HUES48 (cell line): ENCODE measurements at regions not wholly inside any gene's neighbourhood (a gene's known extent, or its start where the extent isn't known, plus 50 kb on each side); places are given as distances from the start of the nearest gene placed in this dataset.
"Not testable (repeated sequence)": the region's sequence is repeated elsewhere in the genome, so short reads cannot be mapped to it uniquely, and the experiment has no call there.

ENCODE experiments used
- H3K27ac ChIP-seq: one replicate; pipeline ENCODE4 v1.7.0; 2013; ENCODE audit warnings: low read depth, low read length, inconsistent platforms
- H3K27me3 ChIP-seq: 2 replicates; pipeline ENCODE4 v1.6.1; 2013; ENCODE audit warnings: mild to moderate bottlenecking, low read length; ENCODE audit not compliant: control insufficient read depth, insufficient read depth
- H3K36me3 ChIP-seq: 2 replicates; pipeline ENCODE4 v1.6.1; 2013; ENCODE audit warnings: low read length; ENCODE audit not compliant: control insufficient read depth, insufficient read depth
- H3K4me1 ChIP-seq: 2 replicates; pipeline ENCODE4 v1.6.1; 2013; ENCODE audit warnings: mild to moderate bottlenecking, low read length; ENCODE audit not compliant: control insufficient read depth, insufficient read depth
- H3K4me3 ChIP-seq: 2 replicates; pipeline ENCODE4 v1.5.1; 2013; ENCODE audit warnings: mild to moderate bottlenecking, low read depth, low read length
- H3K9ac ChIP-seq: 2 replicates; pipeline ENCODE4 v1.6.1; 2013; ENCODE audit warnings: mild to moderate bottlenecking, low read depth, low read length, moderate library complexity
- H3K9me3 ChIP-seq: 2 replicates; pipeline ENCODE4 v1.6.1; 2013; ENCODE audit warnings: low read length; ENCODE audit not compliant: control insufficient read depth, insufficient read depth

DNA sequence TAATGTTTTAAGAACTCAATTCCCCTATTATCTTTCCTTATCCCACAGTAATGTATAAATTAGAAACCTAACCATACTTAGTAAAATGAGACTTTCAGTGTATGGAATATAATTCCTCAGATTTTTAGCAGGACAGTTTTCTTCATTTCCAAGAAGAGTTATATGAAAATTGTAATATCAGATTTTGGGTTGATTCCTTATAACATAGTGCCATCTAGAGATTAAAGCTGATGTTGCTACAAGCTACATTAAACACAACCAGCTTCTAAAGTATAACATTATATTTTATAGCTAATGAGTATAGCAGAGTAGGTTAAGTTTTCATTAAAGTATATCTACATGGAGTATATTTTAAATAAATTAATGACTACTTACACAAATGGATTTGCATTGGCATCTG, 99.7 kb upstream of the MIR17HG start:
- H3K36me3 ChIP-seq = no peaks in the 10 kb centered on the region
- H3K9me3 ChIP-seq = no peaks in the 10 kb centered on the region
- H3K4me3 ChIP-seq = no peak overlapping the region
- H3K27ac ChIP-seq = no peak overlapping the region
- no peak overlapping the region for H3K9ac ChIP-seq
- H3K27me3 ChIP-seq = no peaks in the 10 kb centered on the region
- H3K4me1 ChIP-seq = peaks cover 8% of the 10 kb centered on the region; the same call in 1 of the 2 replicates

GRCh38 chr13:91248249-91248648, 99.2 kb upstream of the MIR17HG start:
- H3K9ac ChIP-seq = no peak overlapping the region
- H3K4me1 ChIP-seq = peaks cover 8% of the 10 kb centered on the region; the same call in 1 of the 2 replicates
- no peaks in the 10 kb centered on the region for H3K9me3 ChIP-seq
- no peaks in the 10 kb centered on the region for H3K27me3 ChIP-seq
- no peak overlapping the region for H3K27ac ChIP-seq
- no peaks in the 10 kb centered on the region for H3K36me3 ChIP-seq
- H3K4me3 ChIP-seq = no peak overlapping the region

DNA sequence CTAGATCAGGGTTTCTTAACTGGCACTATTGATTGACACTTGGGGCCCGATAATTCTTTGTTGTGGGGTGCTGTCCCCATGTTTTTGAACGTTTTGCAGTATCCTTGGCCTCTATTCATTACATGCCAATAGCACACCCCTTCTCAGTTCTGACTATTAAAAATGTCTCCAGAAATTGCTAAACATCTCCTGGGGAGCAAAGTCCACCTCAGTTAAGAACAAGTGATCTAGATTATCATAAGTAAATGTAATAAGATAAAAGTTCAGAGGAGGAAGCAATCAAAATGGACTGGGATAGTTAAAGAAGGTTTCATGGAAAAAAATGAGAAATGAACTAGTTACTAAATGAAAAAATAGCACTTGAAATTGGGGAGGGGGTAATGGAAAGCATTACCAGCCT, 98.1 kb upstream of the MIR17HG start:
- Histone ChIP-seq H3K4me3 (no peak overlapping the region), H3K9ac (no peak overlapping the region), H3K4me1 (peaks cover 8% of the 10 kb centered on the region; the same call in 1 of the 2 replicates), H3K27ac (no peak overlapping the region), H3K9me3 (no peaks in the 10 kb centered on the region), H3K27me3 (no peaks in the 10 kb centered on the region), H3K36me3 (no peaks in the 10 kb centered on the region)

- Histone ChIP-seq H3K4me1 (peaks cover 8% of the 10 kb centered on the region; the same call in 1 of the 2 replicates), H3K4me3 (no peak overlapping the region), H3K27ac (no peak overlapping the region), H3K36me3 (no peaks in the 10 kb centered on the region), H3K9ac (no peak overlapping the region), H3K27me3 (no peaks in the 10 kb centered on the region), H3K9me3 (no peaks in the 10 kb centered on the region)
Measured at GRCh38 chr13:91249861-91250260, 97.6 kb upstream of the MIR17HG start.

GRCh38 chr13:91251573-91251972, 95.9 kb upstream of the MIR17HG start:
- not testable (repeated sequence) for H3K27me3 ChIP-seq, H3K4me1 ChIP-seq, H3K36me3 ChIP-seq, H3K4me3 ChIP-seq, H3K27ac ChIP-seq, H3K9me3 ChIP-seq, H3K9ac ChIP-seq

DNA sequence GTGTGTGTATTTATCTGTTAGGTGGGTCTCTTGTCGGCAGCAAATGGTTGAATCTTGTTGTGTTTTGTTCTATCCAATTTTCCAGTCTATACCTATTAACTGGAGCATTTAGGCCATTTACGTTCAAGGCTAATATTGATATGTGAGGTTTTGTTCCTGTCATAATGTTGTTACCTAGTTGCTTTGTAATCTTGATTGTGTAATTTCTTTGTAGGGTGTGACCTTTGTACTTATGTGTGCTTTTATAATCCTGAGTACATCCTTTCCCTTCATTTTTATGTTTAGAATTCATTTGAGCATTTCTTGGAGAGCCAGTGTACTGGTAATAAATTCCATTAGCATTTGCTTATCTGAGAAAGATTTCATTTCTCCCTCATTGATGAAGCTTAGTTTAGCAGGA, 83.0 kb upstream of the MIR17HG start:
- H3K27ac ChIP-seq = no peak overlapping the region
- H3K4me3 ChIP-seq = no peak overlapping the region
- no peaks in the 10 kb centered on the region for H3K4me1 ChIP-seq
- no peaks in the 10 kb centered on the region for H3K9me3 ChIP-seq
- no peaks in the 10 kb centered on the region for H3K27me3 ChIP-seq
- H3K36me3 ChIP-seq = no peaks in the 10 kb centered on the region
- no peak overlapping the region for H3K9ac ChIP-seq

- H3K36me3 ChIP-seq = no peaks in the 10 kb centered on the region
- no peaks in the 10 kb centered on the region for H3K9me3 ChIP-seq
- no peak overlapping the region for H3K4me3 ChIP-seq
- H3K27me3 ChIP-seq = no peaks in the 10 kb centered on the region
- no peaks in the 10 kb centered on the region for H3K4me1 ChIP-seq
- no peak overlapping the region for H3K27ac ChIP-seq
- no peak overlapping the region for H3K9ac ChIP-seq
Measured at GRCh38 chr13:91269237-91269636, 78.2 kb upstream of the MIR17HG start.

DNA sequence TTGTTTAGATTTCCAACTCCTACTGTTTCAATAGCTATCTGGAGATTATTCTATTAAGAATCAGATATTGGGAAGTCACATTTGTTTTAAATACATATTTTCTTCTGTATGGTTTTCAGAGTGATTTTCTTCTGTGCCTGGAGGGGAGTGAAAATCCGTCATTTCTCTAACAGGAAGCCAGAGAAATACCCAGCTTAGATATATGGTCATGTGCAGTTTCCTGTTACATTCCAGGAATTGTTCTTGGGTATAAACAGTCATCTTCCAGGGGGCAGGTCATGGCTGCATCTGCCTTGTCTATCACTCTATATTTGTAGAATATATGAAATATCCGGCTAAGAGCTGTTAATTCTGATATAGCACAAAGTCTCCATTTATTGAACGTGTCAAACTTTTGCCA, 77.5 kb upstream of the MIR17HG start:
- Histone ChIP-seq H3K4me3 (no peak overlapping the region), H3K27ac (no peak overlapping the region), H3K36me3 (no peaks in the 10 kb centered on the region)

DNA sequence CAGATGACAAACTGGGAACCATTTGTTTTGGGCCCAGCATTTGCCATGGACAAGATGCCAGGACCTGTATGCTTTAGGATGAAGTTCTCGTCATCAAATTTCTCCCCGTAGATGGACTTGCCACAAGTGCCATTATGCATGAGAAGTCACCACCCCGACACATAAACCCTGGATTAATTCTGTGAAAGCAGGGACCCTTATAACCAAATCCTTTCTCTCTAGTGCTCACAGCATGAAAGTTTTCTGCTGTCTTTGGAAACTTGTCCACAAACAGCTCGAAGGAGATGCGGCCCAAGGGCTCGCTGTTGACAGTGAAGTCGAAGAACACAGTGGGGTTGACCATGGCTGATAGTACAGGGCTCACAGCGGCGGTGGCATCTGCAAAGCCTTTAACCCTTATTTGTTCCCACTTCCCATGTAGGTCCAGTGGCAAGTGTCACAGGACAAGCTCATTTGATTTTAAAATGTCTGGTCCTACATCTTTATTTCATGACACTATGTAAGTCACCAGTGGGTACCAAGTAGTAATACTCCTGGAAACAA, 75.2 kb upstream of the MIR17HG start:
- H3K4me3 ChIP-seq = no peak overlapping the region
- H3K9ac ChIP-seq = no peak overlapping the region
- H3K4me1 ChIP-seq = no peaks in the 10 kb centered on the region
- no peaks in the 10 kb centered on the region for H3K36me3 ChIP-seq
- no peaks in the 10 kb centered on the region for H3K9me3 ChIP-seq
- H3K27me3 ChIP-seq = no peaks in the 10 kb centered on the region
- H3K27ac ChIP-seq = no peak overlapping the region

More for the DNA sequence above, 77.5 kb upstream of the MIR17HG start:
- Histone ChIP-seq H3K27me3 (no peaks in the 10 kb centered on the region), H3K9ac (no peak overlapping the region), H3K4me1 (no peaks in the 10 kb centered on the region), H3K9me3 (no peaks in the 10 kb centered on the region)

- H3K4me1 ChIP-seq = no peaks in the 10 kb centered on the region
- H3K27me3 ChIP-seq = no peaks in the 10 kb centered on the region
- H3K9ac ChIP-seq = no peak overlapping the region
Measured at GRCh38 chr13:91273675-91274074, 73.8 kb upstream of the MIR17HG start.

DNA sequence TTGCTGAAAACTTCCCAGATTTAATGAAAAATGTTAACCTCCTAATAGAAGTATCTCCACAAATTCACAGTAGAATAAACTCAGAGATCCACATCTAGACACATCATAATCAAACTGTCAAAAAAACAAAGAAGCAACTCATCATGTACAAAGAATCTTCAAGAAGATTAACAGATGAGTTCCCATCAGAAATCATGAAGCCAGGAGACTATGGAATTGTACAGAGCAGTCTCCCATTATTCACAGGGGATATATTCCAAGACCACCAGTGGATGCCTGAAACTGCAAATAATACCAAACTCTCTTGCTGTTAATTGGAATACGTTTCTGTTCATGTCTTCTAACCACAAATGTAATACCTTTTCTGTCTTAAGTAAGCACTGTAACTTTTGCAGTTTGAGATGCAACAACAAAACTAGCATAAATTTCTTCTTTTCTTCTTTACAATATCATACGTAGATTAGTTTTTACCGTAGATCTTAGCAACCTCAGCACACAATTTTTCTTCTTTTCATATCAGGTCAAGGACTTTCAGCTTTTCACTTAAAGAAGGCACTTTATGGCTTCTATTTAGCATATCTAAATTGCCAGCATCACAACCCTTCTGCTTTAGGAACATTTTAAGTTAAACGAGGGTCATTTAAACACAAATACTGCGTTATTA, 70.3 kb upstream of the MIR17HG start:
- Histone ChIP-seq H3K36me3 (no peaks in the 10 kb centered on the region), H3K27ac (no peak overlapping the region), H3K9me3 (no peaks in the 10 kb centered on the region), H3K4me3 (no peak overlapping the region), H3K9ac (no peak overlapping the region), H3K4me1 (no peaks in the 10 kb centered on the region), H3K27me3 (no peaks in the 10 kb centered on the region)

More at GRCh38 chr13:91273675-91274074, 73.8 kb upstream of the MIR17HG start:
- Histone ChIP-seq H3K27ac (no peak overlapping the region), H3K4me3 (no peak overlapping the region), H3K9me3 (no peaks in the 10 kb centered on the region), H3K36me3 (no peaks in the 10 kb centered on the region)
